ENCODE measurements at regions not wholly inside any gene's neighbourhood (a gene's known extent, or its start where the extent isn't known, plus 50 kb on each side); places are given as distances from the start of the nearest gene placed in this dataset.

DNA sequence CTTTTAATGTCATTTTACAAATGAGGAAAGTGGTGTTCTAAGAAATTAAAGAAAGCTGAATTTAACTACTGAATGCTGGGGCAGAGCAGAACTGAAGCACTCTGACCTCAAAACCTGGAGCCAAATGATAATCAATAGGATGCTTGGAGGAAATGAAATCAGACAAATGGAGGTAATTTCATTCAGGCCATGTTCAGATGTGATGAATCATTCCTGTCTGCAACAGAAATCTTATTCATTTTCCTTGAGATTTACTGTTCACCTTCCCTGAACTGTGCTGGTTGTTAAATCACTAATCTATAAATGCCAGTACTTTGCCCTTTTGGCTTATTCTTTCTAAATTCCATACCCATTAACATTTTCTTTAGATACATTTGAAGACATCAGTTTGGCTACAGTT, 85.6 kb upstream of the SNX7 start:
- TF ChIP-seq POLR2AphosphoS5 (IDR thresholded peaks at IDR 0.05; ENCODE audit: low read depth, low read length) (no peak), POLR2A (IDR thresholded peaks at IDR 0.05; ENCODE audit: low read depth, low read length) (no peak), TAF1 (IDR thresholded peaks at IDR 0.05; ENCODE audit: low read depth, low read length) (no peak), PAX5 (IDR thresholded peaks at IDR 0.05; ENCODE audit: insufficient read depth, low read length, severe bottlenecking) (no peak)

All from GM12891 (cell line).